ENCODE measurements at regions not wholly inside any gene's neighbourhood (a gene's known extent, or its start where the extent isn't known, plus 50 kb on each side); places are given as distances from the start of the nearest gene placed in this dataset.

- no peak overlapping the region for H3K4me3 ChIP-seq (ENCODE audit: low read depth, low read length)
- FAIRE-seq = no peak
- DNase-seq (ENCODE audit: low read depth) = no peak
- no peaks in the 10 kb centered on the region for H3K36me3 ChIP-seq (ENCODE audit: control insufficient read depth, insufficient read depth, low read length)
- TF ChIP-seq, protein P1, sequence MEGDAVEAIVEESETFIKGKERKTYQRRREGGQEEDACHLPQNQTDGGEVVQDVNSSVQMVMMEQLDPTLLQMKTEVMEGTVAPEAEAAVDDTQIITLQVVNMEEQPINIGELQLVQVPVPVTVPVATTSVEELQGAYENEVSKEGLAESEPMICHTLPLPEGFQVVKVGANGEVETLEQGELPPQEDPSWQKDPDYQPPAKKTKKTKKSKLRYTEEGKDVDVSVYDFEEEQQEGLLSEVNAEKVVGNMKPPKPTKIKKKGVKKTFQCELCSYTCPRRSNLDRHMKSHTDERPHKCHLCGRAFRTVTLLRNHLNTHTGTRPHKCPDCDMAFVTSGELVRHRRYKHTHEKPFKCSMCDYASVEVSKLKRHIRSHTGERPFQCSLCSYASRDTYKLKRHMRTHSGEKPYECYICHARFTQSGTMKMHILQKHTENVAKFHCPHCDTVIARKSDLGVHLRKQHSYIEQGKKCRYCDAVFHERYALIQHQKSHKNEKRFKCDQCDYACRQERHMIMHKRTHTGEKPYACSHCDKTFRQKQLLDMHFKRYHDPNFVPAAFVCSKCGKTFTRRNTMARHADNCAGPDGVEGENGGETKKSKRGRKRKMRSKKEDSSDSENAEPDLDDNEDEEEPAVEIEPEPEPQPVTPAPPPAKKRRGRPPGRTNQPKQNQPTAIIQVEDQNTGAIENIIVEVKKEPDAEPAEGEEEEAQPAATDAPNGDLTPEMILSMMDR (IDR thresholded peaks at IDR 0.05; ENCODE audit: insufficient read depth, low read length, severe bottlenecking) = no peak
- H3K27me3 ChIP-seq (ENCODE audit: control insufficient read depth, insufficient read depth, low read length) = peaks cover 29% of the 10 kb centered on the region
These were observed 185.9 kb downstream of the TRIM27 start for GRCh38 chr6:28737750-28738395.

DNA sequence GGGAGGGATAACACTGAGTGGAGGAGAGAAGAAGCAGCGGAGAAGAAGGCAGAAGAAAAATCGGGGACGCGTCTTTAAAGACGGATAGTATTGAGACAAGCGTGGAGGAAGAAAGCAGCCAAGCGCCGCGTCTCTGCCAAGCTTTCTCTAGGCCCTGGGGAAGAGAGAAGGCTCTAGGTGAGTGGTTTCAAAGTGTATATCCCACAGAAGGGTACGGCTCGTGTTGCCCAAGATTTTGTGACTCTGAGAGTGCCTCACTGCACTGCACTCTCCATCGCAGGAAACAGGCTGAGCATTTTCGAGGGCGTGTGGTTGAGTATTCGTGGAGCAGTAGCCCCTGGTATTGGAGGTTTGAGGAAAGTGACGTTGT is 185.4 kb downstream of the TRIM27 start:
- Histone ChIP-seq H3K4me3 (ENCODE audit: low read depth, low read length) (no peak overlapping the region), H3K36me3 (ENCODE audit: control insufficient read depth, insufficient read depth, low read length) (no peaks in the 10 kb centered on the region), H3K27me3 (ENCODE audit: control insufficient read depth, insufficient read depth, low read length) (peaks cover 29% of the 10 kb centered on the region)
- DNase-seq (ENCODE audit: low read depth) (no peak), FAIRE-seq (no peak)
- TF ChIP-seq, protein P1 (IDR thresholded peaks at IDR 0.05; ENCODE audit: insufficient read depth, low read length, severe bottlenecking) = no peak

DNA sequence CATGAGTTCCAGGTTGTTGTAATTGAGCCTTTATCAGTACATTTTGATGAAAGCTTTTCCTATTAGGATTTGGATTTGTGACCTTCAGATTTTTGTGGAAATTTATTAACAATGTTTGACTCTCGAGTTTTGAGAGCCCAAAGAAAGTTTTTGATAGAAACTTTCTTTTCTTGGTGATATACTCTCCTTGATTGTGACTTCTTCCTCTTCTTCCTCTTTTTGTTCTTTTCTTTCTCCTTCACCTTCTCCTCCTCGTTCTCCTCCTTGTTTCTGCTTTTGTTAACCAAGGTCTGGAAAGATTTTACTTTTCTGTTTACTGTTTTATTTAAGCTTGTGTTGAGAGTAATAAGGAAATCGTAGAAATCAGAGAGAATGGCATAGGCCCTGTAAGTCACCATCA is 182.4 kb downstream of the TRIM27 start:
- Histone ChIP-seq H3K27me3 (ENCODE audit: control insufficient read depth, insufficient read depth, low read length) (peaks cover 21% of the 10 kb centered on the region), H3K4me3 (ENCODE audit: low read depth, low read length) (no peak overlapping the region), H3K36me3 (ENCODE audit: control insufficient read depth, insufficient read depth, low read length) (no peaks in the 10 kb centered on the region)
- DNase-seq (ENCODE audit: low read depth) = no peak
- no peak for FAIRE-seq
- TF ChIP-seq, protein P1 (IDR thresholded peaks at IDR 0.05; ENCODE audit: insufficient read depth, low read length, severe bottlenecking) = no peak

GRCh38 chr6:28742668-28743270 is 181.0 kb downstream of the TRIM27 start:
- TF ChIP-seq, protein P1 (IDR thresholded peaks at IDR 0.05; ENCODE audit: insufficient read depth, low read length, severe bottlenecking) = no peak
- FAIRE-seq (no peak), DNase-seq (ENCODE audit: low read depth) (peak; percentile 84)
- Histone ChIP-seq H3K4me3 (ENCODE audit: low read depth, low read length) (no peak overlapping the region), H3K27me3 (ENCODE audit: control insufficient read depth, insufficient read depth, low read length) (peaks cover 19% of the 10 kb centered on the region), H3K36me3 (ENCODE audit: control insufficient read depth, insufficient read depth, low read length) (no peaks in the 10 kb centered on the region)

- Histone ChIP-seq H3K36me3 (ENCODE audit: control insufficient read depth, insufficient read depth, low read length) (no peaks in the 10 kb centered on the region), H3K27me3 (ENCODE audit: control insufficient read depth, insufficient read depth, low read length) (peaks cover 14% of the 10 kb centered on the region), H3K4me3 (ENCODE audit: low read depth, low read length) (no peak overlapping the region)
- FAIRE-seq (no peak), DNase-seq (ENCODE audit: low read depth) (no peak)
- TF ChIP-seq, protein P1 (IDR thresholded peaks at IDR 0.05; ENCODE audit: insufficient read depth, low read length, severe bottlenecking) = no peak
These were observed 180.5 kb downstream of the TRIM27 start for GRCh38 chr6:28743271-28743789.

Data from bronchial epithelial cell (primary cell).